Keratinocyte (primary cell): ENCODE measurements at regions not wholly inside any gene's neighbourhood (a gene's known extent, or its start where the extent isn't known, plus 50 kb on each side); places are given as distances from the start of the nearest gene placed in this dataset.

Experiments
- CTCF ChIP-seq, 3 experiments: IDR thresholded peaks in 1 of 3; conservative IDR thresholded peaks in 1 of 3; optimal IDR thresholded peaks in 1 of 3; 2 replicates in 2 of 3; 3 replicates in 1 of 3; pipeline versions ENCODE3 to v1.5.1; 2011; ENCODE audit warnings: low read length in 3 of 3, mild to moderate bottlenecking in 3 of 3, moderate library complexity in 2 of 3, control low read depth in 1 of 3, inconsistent platforms in 1 of 3; ENCODE audit not compliant: insufficient read depth in 2 of 3; ENCODE audit errors: extremely low read depth in 1 of 3
- EZH2 ChIP-seq: IDR thresholded peaks from one replicate; pipeline ENCODE4 v1.6.1; 2012; ENCODE audit warnings: inconsistent platforms, mild to moderate bottlenecking, low read length, moderate library complexity

GRCh38 chr11:70508231-70508480 is 109.8 kb downstream of the CTTN start:
- no peak for TF ChIP-seq CTCF (optimal IDR thresholded peaks at IDR 0.05 in 1 of 3, IDR thresholded peaks at IDR 0.05 in 1 of 3, conservative IDR thresholded peaks at IDR 0.05 in 1 of 3; ENCODE audit: extremely low read depth in 1 of 3, insufficient read depth in 2 of 3, low read length in 3 of 3)
- no peak for TF ChIP-seq EZH2
